ENCODE measurements at regions not wholly inside any gene's neighbourhood (a gene's known extent, or its start where the extent isn't known, plus 50 kb on each side); places are given as distances from the start of the nearest gene placed in this dataset.
"Not testable (repeated sequence)": the region's sequence is repeated elsewhere in the genome, so short reads cannot be mapped to it uniquely, and the experiment has no call there.

GRCh38 chr6:156687789-156688619 is 89.2 kb upstream of the ARID1B start:
- no peak for DNase-seq

GRCh38 chr6:156686995-156687788 is 90.0 kb upstream of the ARID1B start:
- DNase-seq, result peak; percentile 63 to 90

- DNase-seq, result peak; percentile 42 to 72
These were observed 90.7 kb upstream of the ARID1B start for GRCh38 chr6:156686301-156686994.

GRCh38 chr6:156685823-156686222 is 91.4 kb upstream of the ARID1B start:
- no peak for DNase-seq

- DNase-seq, result no peak
These were observed 93.4 kb upstream of the ARID1B start for GRCh38 chr6:156683821-156684220.

GRCh38 chr6:156676721-156677120 is 100.5 kb upstream of the ARID1B start:
- DNase-seq, result no peak

GRCh38 chr6:156674197-156674596 is 103.0 kb upstream of the ARID1B start:
- no peak for DNase-seq

- not testable (repeated sequence) for DNase-seq
These were observed 107.1 kb upstream of the ARID1B start for GRCh38 chr6:156670097-156670496.

- DNase-seq, result no peak
These were observed 115.1 kb upstream of the ARID1B start for GRCh38 chr6:156662025-156662445.

- no peak for DNase-seq
These were observed 116.8 kb upstream of the ARID1B start for GRCh38 chr6:156660389-156660788.

GRCh38 chr6:156659822-156660198 is 117.4 kb upstream of the ARID1B start:
- DNase-seq, result no peak

- no peak for DNase-seq
These were observed 118.0 kb upstream of the ARID1B start for GRCh38 chr6:156658966-156659821.

GRCh38 chr6:156658186-156658965 is 118.8 kb upstream of the ARID1B start:
- no peak for DNase-seq

- no peak for DNase-seq
These were observed 119.9 kb upstream of the ARID1B start for GRCh38 chr6:156657296-156657695.

- DNase-seq, result no peak
These were observed 122.0 kb upstream of the ARID1B start for GRCh38 chr6:156654919-156655918.

- no peak for DNase-seq
These were observed 124.9 kb upstream of the ARID1B start for GRCh38 chr6:156652231-156652750.

GRCh38 chr6:156651486-156651885 is 125.7 kb upstream of the ARID1B start:
- DNase-seq, result no peak

GRCh38 chr6:156650896-156651390 is 126.2 kb upstream of the ARID1B start:
- DNase-seq, result no peak

GRCh38 chr6:156648616-156649015 is 128.6 kb upstream of the ARID1B start:
- DNase-seq, result no peak

- DNase-seq, result no peak
These were observed 129.2 kb upstream of the ARID1B start for GRCh38 chr6:156647991-156648390.

All from NCI-H187 (cell line).